T-helper 2 cell treated with Interferon-gamma antibody and Interleukin-4, amounts not matched to agents 5 μg/mL and 100 μg/mL, for 36 hours (primary cell): ENCODE measurements at regions not wholly inside any gene's neighbourhood (a gene's known extent, or its start where the extent isn't known, plus 50 kb on each side); places are given as distances from the start of the nearest gene placed in this dataset.

ENCODE experiments used
- DNase-seq: peaks from one replicate; pipeline ENCODE4 v3.0.0; 2021; ENCODE audit warnings: low spot score
- H3K27ac Mint-ChIP-seq: one replicate; pipeline ENCODE4 v1.8.0; 2021; ENCODE audit warnings: mild to moderate bottlenecking, mixed read lengths
- H3K27me3 Mint-ChIP-seq: one replicate; pipeline ENCODE4 v1.8.0; 2021; ENCODE audit warnings: low read depth, mixed read lengths
- H3K36me3 Mint-ChIP-seq: one replicate; pipeline ENCODE4 v1.8.0; 2021; ENCODE audit warnings: low read depth, mixed read lengths
- H3K4me1 Mint-ChIP-seq: one replicate; pipeline ENCODE4 v1.8.0; 2021; ENCODE audit warnings: low read depth, mixed read lengths
- H3K4me3 Mint-ChIP-seq: one replicate; pipeline ENCODE4 v1.8.0; 2022; ENCODE audit warnings: mild to moderate bottlenecking, moderate library complexity, mixed read lengths
- H3K9me3 Mint-ChIP-seq: one replicate; pipeline ENCODE4 v1.8.0; 2021; ENCODE audit warnings: mixed read lengths

DNA sequence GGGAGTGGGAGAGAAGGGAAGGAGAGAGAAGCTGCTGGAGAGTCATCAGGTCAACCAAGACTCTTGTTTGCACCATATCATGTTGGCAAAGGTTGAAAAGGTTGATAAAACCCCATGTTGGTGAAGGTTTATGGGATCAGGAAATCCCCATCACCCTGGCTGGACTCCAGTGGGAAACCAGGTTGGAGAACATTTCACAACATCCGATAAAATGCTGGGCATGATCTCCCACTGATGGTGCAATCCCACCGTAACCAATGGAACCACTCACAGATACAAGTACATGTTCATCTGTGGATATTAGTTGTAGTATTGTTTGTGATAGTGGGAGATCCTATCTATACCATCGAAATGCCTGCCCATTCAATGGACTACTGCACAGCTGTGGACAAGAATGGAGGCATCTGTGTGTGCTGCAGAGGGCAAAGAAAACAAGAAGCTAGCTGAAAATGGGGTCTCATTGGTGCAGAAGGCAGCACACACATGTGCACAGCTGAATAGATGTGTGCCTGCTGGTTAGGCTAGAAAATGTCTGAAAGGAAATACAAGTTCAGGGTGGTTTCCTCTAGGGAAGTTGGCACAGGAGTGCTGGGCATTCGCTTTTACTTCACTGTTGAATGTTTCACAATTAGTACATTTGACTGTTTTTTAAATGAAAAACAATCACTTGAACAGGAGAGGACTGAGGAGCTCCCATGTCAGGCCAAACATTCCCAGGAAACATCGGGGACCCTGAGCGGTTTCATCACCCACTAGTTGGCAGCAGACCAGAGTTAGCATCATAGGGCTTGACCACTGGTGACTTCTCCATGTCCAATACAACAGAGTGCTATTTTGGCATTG, 80.4 kb upstream of the MGMT start:
- Mint-ChIP-seq H3K4me1 (no peaks in the 10 kb centered on the region), H3K27ac (no peak overlapping the region)

DNA sequence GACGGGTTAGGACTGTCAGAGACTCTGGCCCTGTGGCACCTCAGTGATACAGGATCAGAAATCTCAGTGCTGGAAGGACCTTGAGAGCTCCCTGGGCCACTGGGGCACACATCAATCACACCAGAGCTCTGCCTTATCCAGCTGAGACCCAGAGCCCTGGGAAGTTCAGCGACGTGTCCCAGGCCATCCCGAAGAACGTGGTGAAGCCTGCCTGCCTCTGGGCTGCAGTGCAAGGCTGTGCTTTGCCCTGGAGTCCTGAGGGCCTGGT, 79.8 kb upstream of the MGMT start:
- H3K4me1 Mint-ChIP-seq, result no peaks in the 10 kb centered on the region
- H3K4me3 Mint-ChIP-seq, result no peak overlapping the region
- H3K36me3 Mint-ChIP-seq, result no peaks in the 10 kb centered on the region
- peaks cover 2% of the 10 kb centered on the region for H3K27me3 Mint-ChIP-seq
- no peak for DNase-seq
- H3K9me3 Mint-ChIP-seq, result no peaks in the 10 kb centered on the region
- no peak overlapping the region for H3K27ac Mint-ChIP-seq

More for the DNA sequence above, 80.4 kb upstream of the MGMT start:
- Mint-ChIP-seq H3K9me3 (no peaks in the 10 kb centered on the region), H3K36me3 (no peaks in the 10 kb centered on the region), H3K4me3 (no peak overlapping the region), H3K27me3 (peaks cover 2% of the 10 kb centered on the region)
- no peak for DNase-seq

DNA sequence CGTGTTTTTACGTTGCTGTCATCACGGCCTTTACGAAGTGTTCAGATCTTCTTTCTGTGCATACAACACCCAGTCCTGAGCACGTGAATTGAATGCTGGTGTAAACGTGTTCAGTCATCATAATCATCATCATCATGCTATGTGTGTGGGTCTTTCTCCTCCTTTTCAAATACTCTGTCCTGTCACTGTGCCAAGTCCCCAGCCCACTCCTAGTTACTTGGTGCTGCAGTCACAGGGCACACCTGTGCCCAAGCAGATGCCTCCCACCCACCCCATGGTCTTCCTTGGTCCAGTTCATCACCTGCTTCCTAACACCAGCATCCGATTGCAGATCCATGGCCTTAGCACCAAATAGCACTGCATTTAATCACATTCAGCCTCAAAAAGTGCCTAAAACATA, 78.6 kb upstream of the MGMT start:
- no peaks in the 10 kb centered on the region for H3K9me3 Mint-ChIP-seq
- H3K4me3 Mint-ChIP-seq, result no peak overlapping the region
- no peaks in the 10 kb centered on the region for H3K4me1 Mint-ChIP-seq
- H3K27ac Mint-ChIP-seq, result no peak overlapping the region
- H3K36me3 Mint-ChIP-seq, result no peaks in the 10 kb centered on the region
- H3K27me3 Mint-ChIP-seq, result peaks cover 2% of the 10 kb centered on the region
- DNase-seq, result no peak

DNA sequence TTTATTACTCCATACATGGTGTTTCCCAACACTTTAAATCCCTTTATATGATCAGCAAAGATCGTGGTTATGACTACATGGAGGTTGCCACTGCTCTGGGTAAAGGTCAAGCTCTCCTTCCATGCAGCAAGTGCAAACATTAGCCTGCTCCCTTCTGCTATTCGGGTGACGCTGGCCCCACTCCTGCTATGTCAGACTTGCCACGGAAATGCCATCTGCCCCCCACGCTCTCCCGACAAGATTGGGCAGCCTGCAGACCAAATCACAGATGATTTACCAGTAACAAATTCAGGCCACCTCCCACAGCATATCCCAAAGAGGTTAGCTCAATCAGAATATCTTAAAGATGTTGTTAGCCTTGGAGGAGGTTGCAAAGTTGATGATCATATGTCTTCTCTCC, 77.8 kb upstream of the MGMT start:
- H3K27ac Mint-ChIP-seq, result no peak overlapping the region
- H3K4me3 Mint-ChIP-seq, result no peak overlapping the region
- DNase-seq, result no peak
- H3K27me3 Mint-ChIP-seq, result peaks cover 2% of the 10 kb centered on the region
- no peaks in the 10 kb centered on the region for H3K4me1 Mint-ChIP-seq
- no peaks in the 10 kb centered on the region for H3K36me3 Mint-ChIP-seq
- no peaks in the 10 kb centered on the region for H3K9me3 Mint-ChIP-seq

DNA sequence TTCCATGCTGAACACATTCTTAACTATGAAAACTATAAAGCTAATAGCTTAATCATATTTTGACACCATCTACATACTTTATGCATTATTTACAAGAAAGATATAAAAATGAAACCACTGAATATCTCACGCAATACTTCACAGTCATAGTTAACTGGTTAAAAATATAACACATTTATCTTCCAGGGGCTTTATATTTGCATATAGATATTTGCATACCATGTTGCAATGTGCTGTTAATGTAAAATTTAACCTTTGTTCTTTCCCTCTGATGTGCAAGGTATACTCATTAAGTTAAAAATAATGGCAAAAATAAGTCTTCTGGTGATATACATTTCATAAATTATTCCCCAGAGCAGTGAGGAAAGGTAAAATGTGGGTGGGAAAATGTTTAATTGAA, 76.9 kb upstream of the MGMT start:
- H3K4me1 Mint-ChIP-seq, result no peaks in the 10 kb centered on the region
- H3K27ac Mint-ChIP-seq, result no peak overlapping the region
- DNase-seq, result no peak
- no peak overlapping the region for H3K4me3 Mint-ChIP-seq
- no peaks in the 10 kb centered on the region for H3K9me3 Mint-ChIP-seq
- H3K27me3 Mint-ChIP-seq, result peaks cover 2% of the 10 kb centered on the region
- no peaks in the 10 kb centered on the region for H3K36me3 Mint-ChIP-seq

DNA sequence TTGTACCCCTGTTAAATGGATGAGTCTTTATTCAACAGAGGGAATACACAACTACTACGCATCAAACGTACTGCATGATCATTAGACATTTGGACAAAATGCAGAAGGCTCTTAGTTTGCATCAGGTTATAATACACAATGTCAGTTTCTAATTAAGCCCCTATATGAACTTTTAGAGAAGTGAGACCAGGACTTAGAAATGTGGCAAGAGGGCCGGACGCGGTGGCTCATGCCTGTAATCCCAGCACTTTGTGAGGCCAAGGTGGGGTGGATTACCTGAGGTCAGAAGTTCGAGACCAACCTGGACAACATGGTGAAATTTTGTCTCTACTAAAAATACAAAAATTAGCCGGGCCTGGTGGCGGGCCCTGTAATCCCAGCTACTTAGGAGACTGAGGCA, 76.3 kb upstream of the MGMT start:
- H3K27me3 Mint-ChIP-seq, result peaks cover 2% of the 10 kb centered on the region

DNA sequence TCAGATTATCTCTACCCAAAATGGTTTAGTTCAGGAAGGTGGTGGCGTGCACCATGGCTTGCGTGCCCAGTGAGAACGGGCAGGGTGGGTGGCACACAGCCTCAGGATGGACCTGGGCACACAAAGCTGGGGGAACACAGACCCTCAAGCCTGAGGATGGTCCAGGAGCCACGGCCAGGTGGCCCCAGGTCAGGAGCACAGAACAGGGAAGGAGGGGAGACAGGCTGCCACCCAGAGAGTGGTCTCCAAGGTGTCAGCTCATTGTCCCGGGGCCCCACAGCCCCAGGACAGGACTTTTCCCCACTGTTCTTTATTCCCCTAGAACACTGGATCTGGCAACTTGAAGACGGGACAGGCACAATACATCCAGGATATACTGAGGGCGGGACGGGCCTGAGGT, 75.6 kb upstream of the MGMT start:
- no peak for DNase-seq
- Mint-ChIP-seq H3K36me3 (no peaks in the 10 kb centered on the region), H3K4me3 (no peak overlapping the region), H3K27ac (no peak overlapping the region), H3K4me1 (no peaks in the 10 kb centered on the region), H3K27me3 (no peaks in the 10 kb centered on the region), H3K9me3 (no peaks in the 10 kb centered on the region)

More for the DNA sequence above, 76.3 kb upstream of the MGMT start:
- no peak for DNase-seq
- Mint-ChIP-seq H3K9me3 (no peaks in the 10 kb centered on the region), H3K36me3 (no peaks in the 10 kb centered on the region), H3K4me1 (no peaks in the 10 kb centered on the region), H3K4me3 (no peak overlapping the region), H3K27ac (no peak overlapping the region)

DNA sequence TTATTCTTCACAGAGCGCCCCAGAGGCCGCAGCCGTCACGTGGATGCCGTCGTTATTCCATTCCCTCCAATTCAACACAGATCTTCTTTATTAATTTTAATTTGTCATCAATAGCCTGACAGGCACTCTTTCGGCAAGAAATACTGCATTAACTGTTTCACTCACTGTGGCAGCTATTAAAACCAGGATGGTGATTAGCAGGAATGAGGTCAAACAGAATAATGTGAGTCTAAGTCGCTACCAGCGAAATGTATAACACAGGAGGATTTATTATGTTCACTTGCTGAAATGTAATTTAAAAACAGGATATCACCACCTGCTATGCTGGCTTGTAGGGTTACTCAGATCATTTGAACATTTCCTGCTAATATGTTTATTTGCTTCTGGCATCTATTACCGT, 74.2 kb upstream of the MGMT start:
- Mint-ChIP-seq H3K27ac (no peak overlapping the region), H3K36me3 (no peaks in the 10 kb centered on the region), H3K9me3 (no peaks in the 10 kb centered on the region), H3K27me3 (no peaks in the 10 kb centered on the region), H3K4me1 (no peaks in the 10 kb centered on the region), H3K4me3 (no peak overlapping the region)
- DNase-seq, result no peak

DNA sequence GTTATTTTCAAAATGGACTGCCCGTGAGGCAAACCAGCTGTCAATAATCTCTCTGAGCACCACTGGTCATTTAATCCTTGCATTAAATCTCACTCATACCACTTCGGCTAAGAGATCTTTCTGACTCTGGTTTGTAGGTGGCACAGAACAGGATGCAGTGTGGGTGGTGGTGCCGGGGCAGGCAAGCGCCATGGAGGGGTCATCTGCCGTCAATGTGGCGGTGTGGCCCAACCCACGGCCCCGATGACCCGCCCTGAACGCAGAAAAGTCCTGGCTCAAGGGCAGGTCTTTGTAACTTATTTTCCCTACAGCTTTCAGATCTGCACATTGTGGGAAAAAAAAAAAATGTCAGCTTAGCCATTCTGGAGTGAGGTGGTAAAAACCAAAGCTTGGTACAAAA, 73.2 kb upstream of the MGMT start:
- Mint-ChIP-seq H3K27ac (no peak overlapping the region), H3K36me3 (no peaks in the 10 kb centered on the region), H3K27me3 (no peaks in the 10 kb centered on the region), H3K4me1 (no peaks in the 10 kb centered on the region), H3K4me3 (no peak overlapping the region), H3K9me3 (no peaks in the 10 kb centered on the region)
- no peak for DNase-seq

DNA sequence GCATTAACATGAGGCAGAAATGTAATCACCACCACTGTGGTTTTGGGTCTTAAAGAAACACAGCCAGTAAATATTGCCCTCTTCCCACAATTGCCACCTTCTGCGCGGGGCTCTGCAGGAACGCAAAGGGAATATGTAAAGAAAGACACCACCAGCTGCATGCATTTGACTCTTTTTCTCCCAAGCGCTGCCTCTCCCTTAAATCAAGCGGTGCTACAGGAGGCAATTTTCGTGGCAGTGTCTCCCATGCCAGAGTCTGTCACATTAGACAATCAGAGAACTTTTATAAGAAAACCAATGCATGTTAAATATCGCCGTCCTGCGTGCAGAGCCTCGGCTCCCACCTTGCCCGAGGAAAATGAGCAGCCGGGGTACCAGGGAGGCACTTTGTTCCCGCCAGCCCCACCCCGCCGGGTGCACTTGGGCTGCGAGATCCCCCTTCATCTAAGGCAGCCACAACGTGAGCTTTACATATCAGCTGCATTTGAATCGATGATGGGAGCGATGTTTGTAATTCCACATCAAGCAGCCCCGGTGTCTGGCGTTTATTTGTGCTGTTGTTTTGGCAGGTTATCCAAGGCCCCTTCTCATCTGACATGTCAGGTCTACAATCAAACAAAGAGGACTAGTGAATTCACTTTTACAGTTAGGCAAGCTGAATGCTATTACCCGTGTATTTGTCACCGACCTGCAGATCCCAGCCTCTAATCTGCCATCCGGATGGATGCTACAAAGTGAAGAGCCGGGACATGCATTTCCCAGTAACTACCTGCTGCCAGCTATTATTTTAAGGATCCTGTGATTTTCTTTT, 72.3 kb upstream of the MGMT start:
- Mint-ChIP-seq H3K4me1 (no peaks in the 10 kb centered on the region), H3K36me3 (no peaks in the 10 kb centered on the region), H3K27me3 (no peaks in the 10 kb centered on the region), H3K4me3 (no peak overlapping the region), H3K27ac (no peak overlapping the region), H3K9me3 (no peaks in the 10 kb centered on the region)
- no peak for DNase-seq

DNA sequence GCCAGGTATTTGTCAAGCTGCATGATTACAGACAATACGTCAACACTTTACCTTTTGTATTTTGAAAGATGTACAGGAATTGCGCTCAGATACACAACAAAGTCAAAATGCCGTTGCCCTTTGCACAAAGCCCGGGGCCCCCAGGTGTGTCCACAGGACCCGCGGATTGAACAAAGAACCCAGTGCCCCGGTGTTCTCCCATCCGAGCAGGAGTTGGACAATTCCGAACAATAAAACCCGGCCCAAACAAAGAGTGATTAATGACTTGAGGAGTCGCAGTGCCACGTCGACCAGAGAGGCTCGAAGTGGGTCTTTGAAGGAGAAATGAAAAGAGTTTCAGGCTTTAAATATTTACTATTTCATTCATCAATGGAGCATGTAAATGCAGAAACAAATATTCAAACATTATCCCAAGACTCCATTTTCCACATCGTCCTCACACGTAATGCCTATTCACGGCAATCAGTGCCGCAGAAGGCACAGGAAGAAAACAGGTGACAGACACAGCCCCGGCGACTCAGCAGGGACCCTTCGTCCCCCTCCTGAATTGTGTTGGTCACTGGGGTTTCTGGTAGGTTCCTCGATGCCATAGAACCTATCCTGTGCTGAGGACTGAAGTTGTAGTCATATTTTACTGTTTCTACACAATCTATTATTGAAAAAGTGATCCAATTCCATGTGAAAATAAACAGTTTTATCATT, 70.9 kb upstream of the MGMT start:
- no peaks in the 10 kb centered on the region for H3K36me3 Mint-ChIP-seq
- H3K27me3 Mint-ChIP-seq, result no peaks in the 10 kb centered on the region
- no peaks in the 10 kb centered on the region for H3K9me3 Mint-ChIP-seq
- no peaks in the 10 kb centered on the region for H3K4me1 Mint-ChIP-seq
- no peak overlapping the region for H3K4me3 Mint-ChIP-seq
- no peak overlapping the region for H3K27ac Mint-ChIP-seq
- DNase-seq, result no peak

DNA sequence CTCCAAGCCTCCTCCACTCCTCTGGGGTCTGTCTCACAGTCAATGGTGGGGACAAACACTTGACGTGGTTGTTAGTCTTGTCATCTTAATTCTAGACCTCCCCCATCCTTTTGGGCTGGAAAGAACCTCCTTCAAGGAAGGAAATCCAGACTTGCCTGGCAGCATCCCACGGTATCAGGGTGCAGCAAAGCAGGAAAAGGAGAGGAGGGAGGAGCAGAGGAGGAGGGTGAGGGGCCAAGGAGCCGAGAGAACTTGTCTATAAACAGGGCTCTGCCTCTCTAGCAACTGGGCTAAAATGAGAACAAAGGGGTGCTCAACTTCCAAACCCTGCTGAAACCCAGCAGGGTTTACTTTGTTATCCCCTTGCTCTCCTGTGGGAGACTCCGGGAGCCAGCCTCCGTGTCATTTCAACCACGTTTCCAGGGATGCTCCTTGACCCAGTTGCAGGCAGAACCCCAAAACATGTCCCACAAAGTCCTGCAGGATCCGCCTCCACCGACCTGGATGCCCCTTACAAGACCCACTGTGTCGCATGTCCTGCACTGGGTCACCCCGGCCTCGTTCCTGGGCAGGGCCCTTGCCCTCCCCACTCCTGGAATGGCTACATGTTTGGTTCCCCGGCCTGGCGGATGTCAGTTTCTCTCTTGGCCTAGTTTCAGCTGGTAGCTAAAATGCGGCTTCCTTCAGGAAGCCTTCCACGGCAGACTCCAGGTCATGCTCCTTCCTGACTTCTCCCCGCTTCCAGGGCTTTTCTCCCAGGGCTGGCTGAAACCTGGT, 69.7 kb upstream of the MGMT start:
- Mint-ChIP-seq H3K9me3 (no peaks in the 10 kb centered on the region), H3K27me3 (no peaks in the 10 kb centered on the region), H3K27ac (no peak overlapping the region), H3K4me3 (no peak overlapping the region), H3K4me1 (no peaks in the 10 kb centered on the region), H3K36me3 (no peaks in the 10 kb centered on the region)
- no peak for DNase-seq

DNA sequence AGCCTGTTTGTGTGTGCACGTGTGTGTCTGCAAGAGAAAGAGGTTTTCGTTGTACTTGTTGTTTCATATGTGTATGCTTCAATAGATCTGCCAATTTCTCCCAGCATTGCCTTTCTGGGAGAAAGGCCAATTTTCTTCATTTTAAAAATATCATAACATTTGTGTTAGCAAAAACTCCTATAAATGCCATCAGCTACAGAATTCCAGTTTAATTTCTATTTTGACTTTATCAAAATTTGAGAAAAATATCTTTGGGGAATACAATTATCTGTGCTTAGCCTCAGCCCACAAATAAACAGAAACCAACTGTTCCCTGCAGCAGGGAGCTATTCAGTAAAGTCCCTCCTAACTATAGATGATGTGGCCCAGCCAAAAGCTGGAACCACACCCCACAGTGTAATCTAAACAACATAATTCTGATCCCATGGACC, 68.3 kb upstream of the MGMT start:
- no peaks in the 10 kb centered on the region for H3K9me3 Mint-ChIP-seq
- no peak for DNase-seq
- no peak overlapping the region for H3K27ac Mint-ChIP-seq
- no peaks in the 10 kb centered on the region for H3K36me3 Mint-ChIP-seq
- no peaks in the 10 kb centered on the region for H3K4me1 Mint-ChIP-seq
- no peaks in the 10 kb centered on the region for H3K27me3 Mint-ChIP-seq
- no peak overlapping the region for H3K4me3 Mint-ChIP-seq

DNA sequence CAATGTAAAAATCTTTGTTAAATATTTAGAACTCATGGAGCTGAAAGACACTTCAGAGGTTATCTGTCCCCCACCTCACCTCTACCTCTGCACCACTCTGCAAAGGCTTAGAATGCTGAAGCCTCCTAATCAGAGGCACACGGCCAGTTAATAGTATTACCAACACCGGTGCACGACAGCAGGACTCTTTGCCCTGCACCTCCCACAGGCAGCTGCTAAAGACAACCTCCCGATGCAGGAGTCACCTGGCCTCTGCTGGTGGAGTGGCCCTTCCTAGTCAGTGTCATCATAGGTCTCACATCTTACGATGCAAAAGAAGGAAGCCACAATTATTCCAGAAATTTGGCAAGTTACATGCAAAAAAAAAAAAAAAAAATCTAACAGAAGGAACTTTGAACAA, 66.6 kb upstream of the MGMT start:
- Mint-ChIP-seq H3K4me1 (no peaks in the 10 kb centered on the region), H3K27me3 (no peaks in the 10 kb centered on the region), H3K4me3 (no peak overlapping the region), H3K9me3 (no peaks in the 10 kb centered on the region), H3K36me3 (no peaks in the 10 kb centered on the region), H3K27ac (no peak overlapping the region)
- no peak for DNase-seq
